ENCODE measurements at regions not wholly inside any gene's neighbourhood (a gene's known extent, or its start where the extent isn't known, plus 50 kb on each side); places are given as distances from the start of the nearest gene placed in this dataset.
A peak's percentile ranks its signal among the peaks of the same experiment; 100 is the strongest.

- TF ChIP-seq REST (IDR thresholded peaks at IDR 0.05; ENCODE audit: unreplicated experiment), result no peak
- no peak for TF ChIP-seq POLR2AphosphoS5 (IDR thresholded peaks at IDR 0.05; ENCODE audit: low read depth)
- no peak for TF ChIP-seq NANOG (IDR thresholded peaks at IDR 0.05; ENCODE audit: borderline replicate concordance)
Measured at GRCh38 chr13:109971456-109972090, 185.2 kb upstream of the IRS2 start (continued).

GRCh38 chr13:109971006-109971405 lies 184.6 kb upstream of the IRS2 start:
- H3K4me1 Mint-ChIP-seq, result no peaks in the 10 kb centered on the region
- H3K27me3 Mint-ChIP-seq (ENCODE audit: insufficient read depth, low read depth, poor library complexity), result peaks cover 2% of the 10 kb centered on the region
- TF ChIP-seq REST (IDR thresholded peaks at IDR 0.05; ENCODE audit: unreplicated experiment) (no peak), JUNB (IDR thresholded peaks at IDR 0.05; ENCODE audit: unreplicated experiment) (no peak), CTCF (conservative IDR thresholded peaks at IDR 0.05; ENCODE audit: low read depth in 2 of 2) (no peak), CREB1 (CRISPR knock-in tag; IDR thresholded peaks at IDR 0.05; ENCODE audit: low read depth) (no peak)
- TF ChIP-seq, protein P1, sequence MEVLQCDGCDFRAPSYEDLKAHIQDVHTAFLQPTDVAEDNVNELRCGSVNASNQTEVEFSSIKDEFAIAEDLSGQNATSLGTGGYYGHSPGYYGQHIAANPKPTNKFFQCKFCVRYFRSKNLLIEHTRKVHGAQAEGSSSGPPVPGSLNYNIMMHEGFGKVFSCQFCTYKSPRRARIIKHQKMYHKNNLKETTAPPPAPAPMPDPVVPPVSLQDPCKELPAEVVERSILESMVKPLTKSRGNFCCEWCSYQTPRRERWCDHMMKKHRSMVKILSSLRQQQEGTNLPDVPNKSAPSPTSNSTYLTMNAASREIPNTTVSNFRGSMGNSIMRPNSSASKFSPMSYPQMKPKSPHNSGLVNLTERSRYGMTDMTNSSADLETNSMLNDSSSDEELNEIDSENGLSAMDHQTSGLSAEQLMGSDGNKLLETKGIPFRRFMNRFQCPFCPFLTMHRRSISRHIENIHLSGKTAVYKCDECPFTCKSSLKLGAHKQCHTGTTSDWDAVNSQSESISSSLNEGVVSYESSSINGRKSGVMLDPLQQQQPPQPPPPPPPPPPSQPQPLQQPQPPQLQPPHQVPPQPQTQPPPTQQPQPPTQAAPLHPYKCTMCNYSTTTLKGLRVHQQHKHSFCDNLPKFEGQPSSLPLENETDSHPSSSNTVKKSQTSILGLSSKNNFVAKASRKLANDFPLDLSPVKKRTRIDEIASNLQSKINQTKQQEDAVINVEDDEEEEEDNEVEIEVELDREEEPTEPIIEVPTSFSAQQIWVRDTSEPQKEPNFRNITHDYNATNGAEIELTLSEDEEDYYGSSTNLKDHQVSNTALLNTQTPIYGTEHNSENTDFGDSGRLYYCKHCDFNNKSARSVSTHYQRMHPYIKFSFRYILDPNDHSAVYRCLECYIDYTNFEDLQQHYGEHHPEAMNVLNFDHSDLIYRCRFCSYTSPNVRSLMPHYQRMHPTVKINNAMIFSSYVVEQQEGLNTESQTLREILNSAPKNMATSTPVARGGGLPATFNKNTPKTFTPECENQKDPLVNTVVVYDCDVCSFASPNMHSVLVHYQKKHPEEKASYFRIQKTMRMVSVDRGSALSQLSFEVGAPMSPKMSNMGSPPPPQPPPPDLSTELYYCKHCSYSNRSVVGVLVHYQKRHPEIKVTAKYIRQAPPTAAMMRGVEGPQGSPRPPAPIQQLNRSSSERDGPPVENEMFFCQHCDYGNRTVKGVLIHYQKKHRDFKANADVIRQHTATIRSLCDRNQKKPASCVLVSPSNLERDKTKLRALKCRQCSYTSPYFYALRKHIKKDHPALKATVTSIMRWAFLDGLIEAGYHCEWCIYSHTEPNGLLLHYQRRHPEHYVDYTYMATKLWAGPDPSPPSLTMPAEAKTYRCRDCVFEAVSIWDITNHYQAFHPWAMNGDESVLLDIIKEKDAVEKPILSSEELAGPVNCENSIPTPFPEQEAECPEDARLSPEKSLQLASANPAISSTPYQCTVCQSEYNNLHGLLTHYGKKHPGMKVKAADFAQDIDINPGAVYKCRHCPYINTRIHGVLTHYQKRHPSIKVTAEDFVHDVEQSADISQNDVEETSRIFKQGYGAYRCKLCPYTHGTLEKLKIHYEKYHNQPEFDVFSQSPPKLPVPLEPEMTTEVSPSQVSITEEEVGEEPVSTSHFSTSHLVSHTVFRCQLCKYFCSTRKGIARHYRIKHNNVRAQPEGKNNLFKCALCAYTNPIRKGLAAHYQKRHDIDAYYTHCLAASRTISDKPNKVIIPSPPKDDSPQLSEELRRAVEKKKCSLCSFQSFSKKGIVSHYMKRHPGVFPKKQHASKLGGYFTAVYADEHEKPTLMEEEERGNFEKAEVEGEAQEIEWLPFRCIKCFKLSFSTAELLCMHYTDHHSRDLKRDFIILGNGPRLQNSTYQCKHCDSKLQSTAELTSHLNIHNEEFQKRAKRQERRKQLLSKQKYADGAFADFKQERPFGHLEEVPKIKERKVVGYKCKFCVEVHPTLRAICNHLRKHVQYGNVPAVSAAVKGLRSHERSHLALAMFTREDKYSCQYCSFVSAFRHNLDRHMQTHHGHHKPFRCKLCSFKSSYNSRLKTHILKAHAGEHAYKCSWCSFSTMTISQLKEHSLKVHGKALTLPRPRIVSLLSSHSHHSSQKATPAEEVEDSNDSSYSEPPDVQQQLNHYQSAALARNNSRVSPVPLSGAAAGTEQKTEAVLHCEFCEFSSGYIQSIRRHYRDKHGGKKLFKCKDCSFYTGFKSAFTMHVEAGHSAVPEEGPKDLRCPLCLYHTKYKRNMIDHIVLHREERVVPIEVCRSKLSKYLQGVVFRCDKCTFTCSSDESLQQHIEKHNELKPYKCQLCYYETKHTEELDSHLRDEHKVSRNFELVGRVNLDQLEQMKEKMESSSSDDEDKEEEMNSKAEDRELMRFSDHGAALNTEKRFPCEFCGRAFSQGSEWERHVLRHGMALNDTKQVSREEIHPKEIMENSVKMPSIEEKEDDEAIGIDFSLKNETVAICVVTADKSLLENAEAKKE (CRISPR knock-in tag; IDR thresholded peaks at IDR 0.05), result no peak
- H3K36me3 ChIP-seq (ENCODE audit: insufficient read depth), result no peaks in the 10 kb centered on the region; the same call in 1 of the 2 replicates
- H3K9me3 Mint-ChIP-seq, result peaks cover 12% of the 10 kb centered on the region
- no peaks in the 10 kb centered on the region for H3K79me2 ChIP-seq (replicated peaks; ENCODE audit: insufficient read depth)
- no peak overlapping the region for H3K4me2 ChIP-seq
- H3K27me3 ChIP-seq (ENCODE audit: insufficient read depth), result no peaks in the 10 kb centered on the region
- ATAC-seq (no peak), DNase-seq (ENCODE audit: low spot score) (no peak)
- H3K27ac Mint-ChIP-seq, result no peak overlapping the region
- no peaks in the 10 kb centered on the region for H3K4me1 ChIP-seq (ENCODE audit: insufficient read depth)
- H2AFZ ChIP-seq, result peak overlapping the region; percentile 38; the same call in 1 of the 2 replicates
- no peak overlapping the region for H3K27ac ChIP-seq (ENCODE audit: low read depth)
- no peaks in the 10 kb centered on the region for H4K20me1 ChIP-seq (replicated peaks; ENCODE audit: insufficient read depth)
- peaks cover 8% of the 10 kb centered on the region; the same call in 2 of the 3 replicates for H3K36me3 Mint-ChIP-seq (ENCODE audit: low read depth)
- H3F3A ChIP-seq (replicated peaks; ENCODE audit: low read depth), result no peaks in the 10 kb centered on the region
- no peak overlapping the region for H3K4me3 ChIP-seq
- H3K4me3 Mint-ChIP-seq, result no peak overlapping the region
- H3K9me2 ChIP-seq (ENCODE audit: insufficient read depth), result no peaks in the 10 kb centered on the region; the same call in 1 of the 2 replicates
